ENCODE measurements at regions not wholly inside any gene's neighbourhood (a gene's known extent, or its start where the extent isn't known, plus 50 kb on each side); places are given as distances from the start of the nearest gene placed in this dataset.

GRCh38 chr16:81185416-81185815 lies 53.1 kb upstream of the BCO1 start:
- no peak for DNase-seq

GRCh38 chr16:81181013-81181720 lies 57.3 kb upstream of the BCO1 start:
- peak; percentile 66 to 96 (median 78) for DNase-seq

GRCh38 chr16:81180578-81180977 lies 57.9 kb upstream of the BCO1 start:
- DNase-seq, result peak in 1 of 3 donors; percentile 13

- no peak for DNase-seq
Measured at GRCh38 chr16:81179219-81179618, 59.3 kb upstream of the BCO1 start.

- DNase-seq, result no peak
Measured at GRCh38 chr16:81175325-81175891, 63.1 kb upstream of the BCO1 start.

- DNase-seq, result no peak
Measured at GRCh38 chr16:81174644-81175324, 63.7 kb upstream of the BCO1 start.

GRCh38 chr16:81172769-81173658 lies 65.5 kb upstream of the BCO1 start:
- DNase-seq, result no peak

- DNase-seq, result no peak
Measured at GRCh38 chr16:81170824-81171223, 67.7 kb upstream of the BCO1 start.

- no peak for DNase-seq
Measured at GRCh38 chr16:81168406-81168805, 70.1 kb upstream of the BCO1 start.

- DNase-seq, result no peak
Measured at GRCh38 chr16:81167851-81168250, 70.6 kb upstream of the BCO1 start.

GRCh38 chr16:81166417-81167300 lies 70.5 kb upstream of the GCSH start:
- no peak for DNase-seq

GRCh38 chr16:81165411-81166097 lies 69.4 kb upstream of the GCSH start:
- DNase-seq, result no peak

- DNase-seq, result no peak
Measured at GRCh38 chr16:81164958-81165357, 68.8 kb upstream of the GCSH start.

- DNase-seq, result no peak
Measured at GRCh38 chr16:81164481-81164880, 68.3 kb upstream of the GCSH start.

GRCh38 chr16:81163671-81164070 lies 67.5 kb upstream of the GCSH start:
- DNase-seq, result no peak

- no peak for DNase-seq
Measured at GRCh38 chr16:81158964-81159363, 62.8 kb upstream of the GCSH start.

- DNase-seq, result no peak
Measured at GRCh38 chr16:81155769-81156168, 59.6 kb upstream of the GCSH start.

GRCh38 chr16:81151648-81152310 lies 55.6 kb upstream of the GCSH start:
- DNase-seq, result no peak

- no peak for DNase-seq
Measured at GRCh38 chr16:81149614-81150013, 53.4 kb upstream of the GCSH start.

GRCh38 chr16:81148277-81148676 lies 52.1 kb upstream of the GCSH start:
- DNase-seq, result no peak

Measured in muscle of back (tissue), 3 donors.